Esophagus muscularis mucosa (tissue), 4 donors: ENCODE measurements at regions not wholly inside any gene's neighbourhood (a gene's known extent, or its start where the extent isn't known, plus 50 kb on each side); places are given as distances from the start of the nearest gene placed in this dataset.

Source experiments
- DNase-seq: peaks from one replicate; pipeline ENCODE4 v3.0.0-alpha.2; 2017; ENCODE audit errors: extremely low spot score
- H3K27ac ChIP-seq, 4 donors: fragments of 200-600 bp; sonication (generic); replicated peaks in 1 of 4; 1 replicate in 3 of 4; 2 replicates in 1 of 4; pipeline ENCODE4 v1.5.1; 2016 to 2019; ENCODE audit warnings: mild to moderate bottlenecking in 1 of 4
- H3K27me3 ChIP-seq, 4 donors: fragments of 200-600 bp; sonication (generic); one replicate each; pipeline versions ENCODE4 v1.5.1 to v1.6.0; 2016 to 2019
- H3K36me3 ChIP-seq, 4 donors: fragments of 200-600 bp; sonication (generic); one replicate each; pipeline ENCODE4 v1.5.1; 2016 to 2019
- H3K4me1 ChIP-seq, 4 donors: fragments of 200-600 bp; sonication (generic); one replicate each; pipeline ENCODE4 v1.5.1; 2016 to 2019
- H3K4me3 ChIP-seq, 4 donors: fragments of 200-600 bp; sonication (generic); 1 replicate in 2 of 4; 2 replicates in 2 of 4; pipeline ENCODE4 v1.5.1; 2016 to 2019; ENCODE audit warnings: mild to moderate bottlenecking in 4 of 4, moderate library complexity in 1 of 4
- H3K9me3 ChIP-seq, 4 donors: fragments of 200-600 bp; sonication (generic); 1 replicate in 3 of 4; 2 replicates in 1 of 4; pipeline ENCODE4 v1.5.1; 2016 to 2019
- EP300 ChIP-seq: sonication (generic); formaldehyde crosslinking; IDR thresholded peaks from one replicate; pipeline ENCODE4 v1.6.1; 2017; ENCODE audit warnings: antibody characterized with exemption
- POLR2A ChIP-seq: fragments of 450-650 bp; IDR thresholded peaks from one replicate; pipeline ENCODE4 v1.6.1; 2017; ENCODE audit warnings: antibody characterized with exemption, moderate library complexity, mild to moderate bottlenecking, low read depth
- POLR2AphosphoS5 ChIP-seq, 2 donors: sonication (generic); formaldehyde crosslinking; IDR thresholded peaks; one replicate each; pipeline ENCODE4 v1.6.1; 2017; ENCODE audit warnings: antibody characterized with exemption in 2 of 2
- WGBS: methylation state at CpG from one replicate; pipeline ENCODE4 v1.1.5; 2018; 5-methylcytosine and 5-hydroxymethylcytosine counted together
- intact Hi-C: fragments of 100-400 bp; cut with DNase I; formaldehyde crosslinking; loops from one replicate; pipeline ENCODE4 v1.15.1; 2023
- TF ChIP-seq, protein P1 (sequence below), 3 experiments: fragments of 200-600 bp in 2 of 3; fragments of 450-650 bp in 1 of 3; sonication (generic) in 2 of 3; IDR thresholded peaks; one replicate each; pipeline ENCODE4 v1.5.1; 2017 to 2019; ENCODE audit warnings: antibody characterized with exemption in 3 of 3, mild to moderate bottlenecking in 2 of 3, moderate library complexity in 1 of 3

DNA sequence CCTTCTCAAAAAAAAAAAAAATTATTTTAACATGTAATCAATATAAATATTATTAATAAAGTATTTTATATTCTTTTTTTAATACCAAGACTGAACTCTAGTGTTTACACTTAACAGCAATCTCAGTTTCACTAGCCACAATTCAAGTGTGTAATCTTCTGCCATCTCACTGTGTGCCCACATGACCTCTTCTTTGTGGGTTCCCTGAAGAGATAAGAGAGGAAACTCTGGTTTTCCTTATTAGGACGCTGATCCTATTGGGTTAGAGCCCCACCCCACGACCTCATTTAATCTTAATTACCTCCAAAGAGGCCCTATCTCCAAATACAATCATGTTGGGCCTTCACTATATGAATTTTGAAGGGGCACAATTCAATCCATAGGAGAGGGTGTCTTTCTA, 177.6 kb downstream of the STK31 start:
- Histone ChIP-seq H3K27ac (no peak overlapping the region), H3K4me1 (no peaks in the 10 kb centered on the region), H3K27me3 (no peaks in the 10 kb centered on the region), H3K9me3 (no peaks in the 10 kb centered on the region), H3K36me3 (no peaks in the 10 kb centered on the region), H3K4me3 (no peak overlapping the region)
- 35% methylated on average over 2 of the region's 2 CpGs for WGBS
- intact Hi-C loops, result no loop called here
- DNase-seq, result no peak
- TF ChIP-seq, protein P1, sequence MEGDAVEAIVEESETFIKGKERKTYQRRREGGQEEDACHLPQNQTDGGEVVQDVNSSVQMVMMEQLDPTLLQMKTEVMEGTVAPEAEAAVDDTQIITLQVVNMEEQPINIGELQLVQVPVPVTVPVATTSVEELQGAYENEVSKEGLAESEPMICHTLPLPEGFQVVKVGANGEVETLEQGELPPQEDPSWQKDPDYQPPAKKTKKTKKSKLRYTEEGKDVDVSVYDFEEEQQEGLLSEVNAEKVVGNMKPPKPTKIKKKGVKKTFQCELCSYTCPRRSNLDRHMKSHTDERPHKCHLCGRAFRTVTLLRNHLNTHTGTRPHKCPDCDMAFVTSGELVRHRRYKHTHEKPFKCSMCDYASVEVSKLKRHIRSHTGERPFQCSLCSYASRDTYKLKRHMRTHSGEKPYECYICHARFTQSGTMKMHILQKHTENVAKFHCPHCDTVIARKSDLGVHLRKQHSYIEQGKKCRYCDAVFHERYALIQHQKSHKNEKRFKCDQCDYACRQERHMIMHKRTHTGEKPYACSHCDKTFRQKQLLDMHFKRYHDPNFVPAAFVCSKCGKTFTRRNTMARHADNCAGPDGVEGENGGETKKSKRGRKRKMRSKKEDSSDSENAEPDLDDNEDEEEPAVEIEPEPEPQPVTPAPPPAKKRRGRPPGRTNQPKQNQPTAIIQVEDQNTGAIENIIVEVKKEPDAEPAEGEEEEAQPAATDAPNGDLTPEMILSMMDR (IDR thresholded peaks at IDR 0.05), result no peak
- no peak for TF ChIP-seq EP300
- no peak for TF ChIP-seq POLR2AphosphoS5 (IDR thresholded peaks at IDR 0.05)
- no peak for TF ChIP-seq POLR2A

- no peak overlapping the region for H3K4me3 ChIP-seq
- no peaks in the 10 kb centered on the region for H3K36me3 ChIP-seq
- 86% methylated on average over 1 of the region's 1 CpG for WGBS
- no peaks in the 10 kb centered on the region for H3K9me3 ChIP-seq
- TF ChIP-seq, protein P1 (IDR thresholded peaks at IDR 0.05), result no peak
- TF ChIP-seq POLR2A, result no peak
- no peak for TF ChIP-seq POLR2AphosphoS5 (IDR thresholded peaks at IDR 0.05)
- no peak for TF ChIP-seq EP300
- H3K4me1 ChIP-seq, result no peaks in the 10 kb centered on the region
- H3K27me3 ChIP-seq, result no peaks in the 10 kb centered on the region
- no peak overlapping the region for H3K27ac ChIP-seq
- DNase-seq, result no peak
- intact Hi-C loops, result no loop called here
These were observed 178.9 kb downstream of the STK31 start for GRCh38 chr7:23888958-23889357.

DNA sequence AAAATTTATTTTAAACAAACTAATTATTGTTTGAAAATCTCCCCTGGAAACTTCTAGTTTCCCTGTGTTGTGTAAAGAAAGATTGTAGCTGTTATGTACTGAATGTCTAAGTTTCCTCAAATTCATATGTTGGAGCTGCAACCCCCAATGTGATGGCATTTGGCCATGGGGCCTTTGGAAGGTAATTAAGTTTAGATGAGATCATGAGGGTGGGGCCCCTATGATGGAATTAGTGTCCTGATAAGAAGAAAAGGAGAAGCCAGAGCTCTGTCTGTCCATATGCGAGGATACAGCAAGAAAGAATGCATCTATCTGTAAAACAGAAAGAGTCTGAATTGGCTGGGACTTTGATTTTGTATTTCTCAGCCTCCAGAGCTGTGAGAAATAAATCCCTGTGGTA, 179.5 kb downstream of the STK31 start:
- intact Hi-C loops, result no loop called here
- WGBS, result 83% methylated on average over 1 of the region's 1 CpG
- H3K4me1 ChIP-seq, result no peaks in the 10 kb centered on the region

GRCh38 chr7:23892019-23892418, 182.0 kb downstream of the STK31 start:
- TF ChIP-seq EP300, result no peak
- TF ChIP-seq POLR2AphosphoS5 (IDR thresholded peaks at IDR 0.05), result no peak
- TF ChIP-seq, protein P1 (IDR thresholded peaks at IDR 0.05), result no peak
- TF ChIP-seq POLR2A, result no peak
- H3K36me3 ChIP-seq, result no peaks in the 10 kb centered on the region
- H3K4me1 ChIP-seq, result no peaks in the 10 kb centered on the region
- no peak overlapping the region for H3K27ac ChIP-seq
- no peak for DNase-seq
- intact Hi-C loops, result no loop called here
- H3K27me3 ChIP-seq, result peaks cover 0 to 4% (median 0%) of the 10 kb centered on the region in 4 donors
- 81% methylated on average over 1 of the region's 1 CpG for WGBS
- H3K4me3 ChIP-seq, result no peak overlapping the region
- no peaks in the 10 kb centered on the region for H3K9me3 ChIP-seq

More for the DNA sequence above, 179.5 kb downstream of the STK31 start:
- TF ChIP-seq POLR2A (no peak), EP300 (no peak), POLR2AphosphoS5 (IDR thresholded peaks at IDR 0.05) (no peak)
- TF ChIP-seq, protein P1 (IDR thresholded peaks at IDR 0.05), result no peak
- H3K27ac ChIP-seq, result no peak overlapping the region
- DNase-seq, result no peak
- no peaks in the 10 kb centered on the region for H3K9me3 ChIP-seq
- H3K27me3 ChIP-seq, result no peaks in the 10 kb centered on the region
- H3K36me3 ChIP-seq, result no peaks in the 10 kb centered on the region
- no peak overlapping the region for H3K4me3 ChIP-seq

- WGBS, result 63% methylated on average over 7 of the region's 7 CpGs
- TF ChIP-seq POLR2AphosphoS5 (IDR thresholded peaks at IDR 0.05) (no peak), POLR2A (no peak), EP300 (no peak)
- TF ChIP-seq, protein P1 (IDR thresholded peaks at IDR 0.05), result no peak
- peaks cover 0 to 4% (median 0%) of the 10 kb centered on the region in 4 donors for H3K27me3 ChIP-seq
These were observed 183.3 kb downstream of the STK31 start for GRCh38 chr7:23893176-23893941.

More at GRCh38 chr7:23893176-23893941, 183.3 kb downstream of the STK31 start:
- Histone ChIP-seq H3K4me1 (no peaks in the 10 kb centered on the region), H3K36me3 (no peaks in the 10 kb centered on the region), H3K9me3 (no peaks in the 10 kb centered on the region), H3K4me3 (no peak overlapping the region), H3K27ac (no peak overlapping the region)
- peak; percentile 80 for DNase-seq
- intact Hi-C loops, result no loop called here
